Fibroblast of mammary gland (primary cell): ENCODE measurements at regions not wholly inside any gene's neighbourhood (a gene's known extent, or its start where the extent isn't known, plus 50 kb on each side); places are given as distances from the start of the nearest gene placed in this dataset.

ENCODE experiments used
- DNase-seq: peaks from one replicate; pipeline ENCODE4 v3.0.0-alpha.2; 2010; ENCODE audit warnings: low read depth
- H3K4me3 ChIP-seq: 2 replicates; pipeline ENCODE4 v1.5.1; 2011; ENCODE audit warnings: low read depth, mild to moderate bottlenecking, low read length, moderate library complexity; ENCODE audit not compliant: control insufficient read depth
- CTCF ChIP-seq: conservative IDR thresholded peaks from 2 replicates; pipeline ENCODE4 v1.5.1; 2011; ENCODE audit warnings: low read depth, low read length, inconsistent platforms; ENCODE audit not compliant: control insufficient read depth, insufficient read depth

- no peak for DNase-seq
- no peak for TF ChIP-seq CTCF
- no peak overlapping the region for H3K4me3 ChIP-seq
Observed at GRCh38 chr2:129058981-129059380, 740.3 kb upstream of the HS6ST1 start.

- no peak for DNase-seq
- no peak overlapping the region for H3K4me3 ChIP-seq
- TF ChIP-seq CTCF = no peak
Observed at GRCh38 chr2:129059476-129059875, 740.8 kb upstream of the HS6ST1 start.

- DNase-seq = no peak
- TF ChIP-seq CTCF = no peak
- H3K4me3 ChIP-seq = no peak overlapping the region
Observed at GRCh38 chr2:129061069-129061768, 742.6 kb upstream of the HS6ST1 start.

- TF ChIP-seq CTCF = no peak
Observed at GRCh38 chr2:129061769-129062121, 743.1 kb upstream of the HS6ST1 start.

GRCh38 chr2:129062146-129062912 is 743.7 kb upstream of the HS6ST1 start:
- no peak for TF ChIP-seq CTCF
- no peak overlapping the region for H3K4me3 ChIP-seq
- DNase-seq = no peak

More at GRCh38 chr2:129061769-129062121, 743.1 kb upstream of the HS6ST1 start:
- no peak for DNase-seq
- H3K4me3 ChIP-seq = no peak overlapping the region

GRCh38 chr2:129067070-129067469 is 748.4 kb upstream of the HS6ST1 start:
- no peak for DNase-seq
- no peak overlapping the region for H3K4me3 ChIP-seq
- TF ChIP-seq CTCF = no peak
